IMR-90 (cell line): ENCODE measurements at regions not wholly inside any gene's neighbourhood (a gene's known extent, or its start where the extent isn't known, plus 50 kb on each side); places are given as distances from the start of the nearest gene placed in this dataset.

ENCODE experiments used
- ATAC-seq: fragments of 200-7000 bp; cut with Tn5 transposase; 2 replicates; pipeline ENCODE4 v1.9.1; 2020; ENCODE audit warnings: low read depth, mild to moderate bottlenecking, moderate library complexity
- BruUV-seq: library from RNA; stranded (reverse); fragments of 400-500 nt; replicated peaks from 2 replicates; lab custom pipeline; 2021; lab: Mats Ljungman, UMichigan
- CTCF ChIA-PET: fragments of 300-600 bp; formaldehyde crosslinking; extraction: SDS; loops from one replicate; lab custom pipeline; 2021; ENCODE audit warnings: antibody characterized with exemption; lab: Yijun Ruan, JAX
- POLR2A ChIA-PET: fragments of 300-600 bp; sonication (Branson Sonifier 250); formaldehyde crosslinking; loops from one replicate; lab custom pipeline; 2022; ENCODE audit warnings: antibody characterized with exemption; ENCODE audit not compliant: unreplicated experiment; lab: Charles Lee
- DNase-seq: peaks from one replicate; pipeline ENCODE4 v3.0.0; 2013
- H2AFZ ChIP-seq: replicated peaks from 2 replicates; pipeline ENCODE3; 2013; ENCODE audit warnings: low read length, mild to moderate bottlenecking; ENCODE audit not compliant: poor library complexity
- H2AK5ac ChIP-seq: 2 replicates; pipeline ENCODE4 v1.6.1; 2013; ENCODE audit warnings: low read depth, low read length, inconsistent platforms
- H2AK9ac ChIP-seq: replicated peaks from 2 replicates; pipeline ENCODE3; 2013; ENCODE audit warnings: mild to moderate bottlenecking, low read depth, low read length, moderate library complexity; ENCODE audit not compliant: poor library complexity
- H2BK120ac ChIP-seq: 2 replicates; pipeline ENCODE4 v1.6.1; 2013; ENCODE audit warnings: low read depth, low read length, inconsistent platforms
- H2BK15ac ChIP-seq: 3 replicates; pipeline ENCODE4 v1.6.1; 2013; ENCODE audit warnings: low read depth, low read length, inconsistent platforms
- H2BK20ac ChIP-seq: 2 replicates; pipeline ENCODE4 v1.6.1; 2013; ENCODE audit warnings: low read depth, mild to moderate bottlenecking, inconsistent platforms, low read length, moderate library complexity
- H2BK5ac ChIP-seq: 2 replicates; pipeline ENCODE4 v1.6.1; 2013; ENCODE audit warnings: mild to moderate bottlenecking, low read depth, low read length, inconsistent platforms; ENCODE audit not compliant: poor library complexity, severe bottlenecking
- H3K14ac ChIP-seq: replicated peaks from 2 replicates; pipeline ENCODE4 v1.6.1; 2013; ENCODE audit warnings: low read depth, low read length, inconsistent platforms
- H3K18ac ChIP-seq: 2 replicates; pipeline ENCODE4 v1.6.1; 2013; ENCODE audit warnings: low read depth, low read length, control low read depth
- H3K23ac ChIP-seq: 2 replicates; pipeline ENCODE4 v1.6.1; 2013; ENCODE audit warnings: low read depth, low read length, inconsistent platforms
- H3K27ac ChIP-seq: 2 replicates; pipeline ENCODE4 v1.5.1; 2013; ENCODE audit warnings: mild to moderate bottlenecking, control low read depth, low read length; ENCODE audit not compliant: insufficient read depth
- H3K27me3 ChIP-seq: 2 replicates; pipeline ENCODE4 v1.6.1; 2013; ENCODE audit warnings: low read length; ENCODE audit not compliant: control insufficient read depth, insufficient read depth
- H3K36me3 ChIP-seq: 2 replicates; pipeline ENCODE4 v1.6.1; 2013; ENCODE audit warnings: low read length, mixed read lengths; ENCODE audit not compliant: control insufficient read depth, insufficient read depth
- H3K4ac ChIP-seq: 2 replicates; pipeline ENCODE4 v1.6.1; 2013; ENCODE audit warnings: low read depth, low read length, inconsistent platforms
- H3K4me1 ChIP-seq: 2 replicates; pipeline ENCODE4 v1.6.1; 2013; ENCODE audit warnings: low read length, mixed read lengths; ENCODE audit not compliant: control insufficient read depth, insufficient read depth
- H3K4me2 ChIP-seq: 2 replicates; pipeline ENCODE4 v1.6.1; 2013; ENCODE audit warnings: low read depth, mild to moderate bottlenecking, control low read depth, low read length, moderate library complexity
- H3K4me3 ChIP-seq: 2 replicates; pipeline ENCODE4 v1.5.1; 2013; ENCODE audit warnings: low read depth, mild to moderate bottlenecking, control low read depth, low read length, moderate library complexity; ENCODE audit not compliant: insufficient read depth
- H3K56ac ChIP-seq: 2 replicates; pipeline ENCODE4 v1.6.1; 2013; ENCODE audit warnings: low read length, inconsistent platforms; ENCODE audit not compliant: insufficient read depth; ENCODE audit errors: extremely low read depth
- H3K79me1 ChIP-seq, 2 experiments: 2 replicates each; pipeline ENCODE4 v1.6.1; 2013; ENCODE audit warnings: low read length in 2 of 2, inconsistent platforms in 1 of 2, low read depth in 1 of 2
- H3K9ac ChIP-seq: 2 replicates; pipeline ENCODE4 v1.6.1; 2013; ENCODE audit warnings: low read depth, low read length, control low read depth
- H3K9me1 ChIP-seq: 2 replicates; pipeline ENCODE4 v1.6.1; 2013; ENCODE audit warnings: low read length, inconsistent platforms; ENCODE audit not compliant: insufficient read depth
- H3K9me3 ChIP-seq: 2 replicates; pipeline ENCODE4 v1.6.1; 2013; ENCODE audit warnings: low read length; ENCODE audit not compliant: control insufficient read depth, insufficient read depth
- H4K20me1 ChIP-seq: 2 replicates; pipeline ENCODE4 v1.6.1; 2013; ENCODE audit warnings: low read length, inconsistent platforms; ENCODE audit not compliant: insufficient read depth
- H4K5ac ChIP-seq: 2 replicates; pipeline ENCODE4 v1.6.1; 2013; ENCODE audit warnings: mild to moderate bottlenecking, low read depth, low read length, control low read depth
- H4K8ac ChIP-seq, 2 experiments: 2 replicates each; pipeline ENCODE4 v1.6.1; 2013; ENCODE audit warnings: low read depth in 2 of 2, low read length in 2 of 2, control low read depth in 1 of 2, inconsistent platforms in 1 of 2
- H4K91ac ChIP-seq: 2 replicates; pipeline ENCODE4 v1.6.1; 2013; ENCODE audit warnings: low read depth, low read length, inconsistent platforms; ENCODE audit not compliant: insufficient read depth
- CEBPB ChIP-seq: IDR thresholded peaks from 2 replicates; pipeline ENCODE4 v1.6.1; 2012; ENCODE audit warnings: low read depth, low read length, improper control_type of control experiment
- RCOR1 ChIP-seq: IDR thresholded peaks from 2 replicates; pipeline ENCODE4 v1.6.1; 2012; ENCODE audit warnings: mild to moderate bottlenecking, low read length, improper control_type of control experiment; ENCODE audit not compliant: insufficient replicate concordance
- WGBS, 2 experiments: methylation state at CpG; one replicate each; pipeline versions ENCODE4 v1.1.5 to v1.1.7; 2013; ENCODE audit warnings: missing lambda C conversion rate in 2 of 2; ENCODE audit not compliant: insufficient read length in 1 of 2; ENCODE audit errors: extremely low coverage in 2 of 2; 5-methylcytosine and 5-hydroxymethylcytosine counted together
- dilution Hi-C: fragments of 300-500 bp; cut with HindIII; formaldehyde crosslinking; loops from one replicate; pipeline ENCODE4 v1.14.3; 2018; ENCODE audit warnings: low sequenced_read_pairs; ENCODE audit not compliant: unreplicated experiment
- in situ Hi-C: fragments of 300-500 bp; cut with MboI; formaldehyde crosslinking; loops from 3 replicates; pipeline ENCODE4 v1.14.3; 2019; ENCODE audit warnings: low sequenced_read_pairs, inconsistent platforms, mixed read lengths
- intact Hi-C: fragments of 100-400 bp; cut with micrococcal nuclease; formaldehyde crosslinking; loops from 2 replicates; pipeline ENCODE4 v1.10.0; 2022
- TF ChIP-seq, protein P1 (sequence below): fragments of 150-350 bp; IDR thresholded peaks from 2 replicates; pipeline ENCODE4 v1.6.1; 2016; ENCODE audit warnings: low read depth, mild to moderate bottlenecking, low read length, moderate library complexity, borderline replicate concordance

DNA sequence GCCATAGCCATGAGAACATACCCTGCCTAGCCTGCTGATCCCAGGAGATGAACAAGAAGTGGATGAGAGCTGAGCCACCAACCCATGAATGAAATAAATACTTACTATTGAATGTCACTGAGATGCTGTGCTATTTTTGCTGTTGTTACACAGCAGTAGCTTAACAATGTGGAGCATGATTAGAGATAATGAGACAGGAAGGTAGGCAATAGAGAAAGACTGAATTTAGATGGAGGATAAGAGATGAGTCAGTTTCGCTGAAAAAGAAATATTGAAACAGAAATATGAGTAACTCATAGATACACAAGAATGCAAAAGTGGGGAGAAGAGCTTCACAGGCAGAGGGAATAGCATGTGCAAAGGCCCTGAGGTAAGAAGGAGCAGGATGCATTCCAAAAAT is 94.9 kb upstream of the TOP1 start:
- Histone ChIP-seq H3K56ac (no peak overlapping the region), H4K5ac (no peak overlapping the region), H2BK5ac (no peak overlapping the region), H3K4me1 (no peaks in the 10 kb centered on the region), H3K79me1 (no peaks in the 10 kb centered on the region), H3K36me3 (no peaks in the 10 kb centered on the region), H3K9me1 (no peaks in the 10 kb centered on the region), H2AFZ (no peak overlapping the region), H2AK5ac (no peak overlapping the region), H2AK9ac (no peak overlapping the region), H3K27me3 (no peaks in the 10 kb centered on the region), H3K18ac (no peak overlapping the region), H3K9me3 (no peaks in the 10 kb centered on the region), H3K23ac (no peak overlapping the region), H2BK120ac (no peak overlapping the region), H3K4me2 (no peak overlapping the region), H4K20me1 (no peaks in the 10 kb centered on the region), H4K91ac (no peak overlapping the region), H3K4ac (no peak overlapping the region), H3K14ac (no peak overlapping the region), H2BK15ac (no peak overlapping the region), H2BK20ac (no peak overlapping the region), H3K4me3 (no peak overlapping the region), H3K27ac (no peak overlapping the region), H4K8ac (no peak overlapping the region), H3K9ac (no peak overlapping the region)
- ChIA-PET CTCF (interaction anchor here (0.8 to 0.9 kb wide), 2 partner anchors 10 to 227 kb away, joined by 4 to 6 read pairs; no protein-coding TSS in a partner anchor), POLR2A (no interaction called here)
- intact Hi-C loops, result no loop called here
- dilution Hi-C loops, result no loop called here
- no peak for ATAC-seq
- DNase-seq, result no peak
- BruUV-seq, result no TSS peak
- in situ Hi-C loops, result no loop called here
- TF ChIP-seq, protein P1, sequence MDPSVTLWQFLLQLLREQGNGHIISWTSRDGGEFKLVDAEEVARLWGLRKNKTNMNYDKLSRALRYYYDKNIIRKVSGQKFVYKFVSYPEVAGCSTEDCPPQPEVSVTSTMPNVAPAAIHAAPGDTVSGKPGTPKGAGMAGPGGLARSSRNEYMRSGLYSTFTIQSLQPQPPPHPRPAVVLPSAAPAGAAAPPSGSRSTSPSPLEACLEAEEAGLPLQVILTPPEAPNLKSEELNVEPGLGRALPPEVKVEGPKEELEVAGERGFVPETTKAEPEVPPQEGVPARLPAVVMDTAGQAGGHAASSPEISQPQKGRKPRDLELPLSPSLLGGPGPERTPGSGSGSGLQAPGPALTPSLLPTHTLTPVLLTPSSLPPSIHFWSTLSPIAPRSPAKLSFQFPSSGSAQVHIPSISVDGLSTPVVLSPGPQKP, result no peak
- TF ChIP-seq CEBPB (no peak), RCOR1 (no peak)
- WGBS, 2 experiments, result no CpG with 5 or more reads among the region's 1 CpG
